BE2C (cell line): ENCODE measurements at regions not wholly inside any gene's neighbourhood (a gene's known extent, or its start where the extent isn't known, plus 50 kb on each side); places are given as distances from the start of the nearest gene placed in this dataset.

Source experiments
- DNase-seq: peaks from one replicate; pipeline ENCODE4 v3.0.0-alpha.2; 2020
- H3K27me3 ChIP-seq: fragments of 250-450 bp; sonication (Bioruptor Pico); 2 replicates; pipeline ENCODE4 v1.5.1; 2020; ENCODE audit warnings: mild to moderate bottlenecking
- H3K36me3 ChIP-seq: fragments of 250-450 bp; sonication (Bioruptor Pico); 2 replicates; pipeline ENCODE4 v1.5.1; 2020; ENCODE audit warnings: mild to moderate bottlenecking
- H3K4me1 ChIP-seq: fragments of 250-450 bp; sonication (Bioruptor Pico); 2 replicates; pipeline ENCODE4 v1.5.1; 2020
- H3K4me3 ChIP-seq: 2 replicates; pipeline ENCODE4 v1.5.1; 2011; ENCODE audit warnings: low read depth, low read length
- H3K9me3 ChIP-seq: fragments of 250-450 bp; sonication (Bioruptor Pico); 2 replicates; pipeline ENCODE4 v1.5.1; 2020
- TF ChIP-seq, protein P1 (sequence below): IDR thresholded peaks from 2 replicates; pipeline ENCODE4 v1.5.1; 2012; ENCODE audit warnings: mild to moderate bottlenecking, low read depth, low read length

DNA sequence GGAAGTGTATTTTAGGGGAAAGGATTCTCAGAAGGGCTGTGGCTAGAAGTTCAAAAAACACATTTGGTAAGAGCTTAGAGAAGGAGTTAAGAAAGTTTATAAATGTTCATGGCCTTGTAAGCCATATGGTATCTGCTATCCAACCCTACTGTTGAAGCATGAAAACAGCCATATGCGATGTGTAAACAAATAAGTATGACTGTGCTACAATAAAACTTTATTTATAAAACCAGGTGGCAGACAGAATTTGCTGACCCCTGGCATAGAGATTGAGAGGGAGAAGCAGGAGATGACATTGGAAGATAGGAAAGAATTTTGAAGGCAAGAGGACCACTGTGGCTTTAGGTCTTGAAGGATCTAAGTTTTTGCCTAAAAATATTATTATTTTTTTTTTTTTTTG, 583.5 kb downstream of the DOK5 start:
- TF ChIP-seq, protein P1, sequence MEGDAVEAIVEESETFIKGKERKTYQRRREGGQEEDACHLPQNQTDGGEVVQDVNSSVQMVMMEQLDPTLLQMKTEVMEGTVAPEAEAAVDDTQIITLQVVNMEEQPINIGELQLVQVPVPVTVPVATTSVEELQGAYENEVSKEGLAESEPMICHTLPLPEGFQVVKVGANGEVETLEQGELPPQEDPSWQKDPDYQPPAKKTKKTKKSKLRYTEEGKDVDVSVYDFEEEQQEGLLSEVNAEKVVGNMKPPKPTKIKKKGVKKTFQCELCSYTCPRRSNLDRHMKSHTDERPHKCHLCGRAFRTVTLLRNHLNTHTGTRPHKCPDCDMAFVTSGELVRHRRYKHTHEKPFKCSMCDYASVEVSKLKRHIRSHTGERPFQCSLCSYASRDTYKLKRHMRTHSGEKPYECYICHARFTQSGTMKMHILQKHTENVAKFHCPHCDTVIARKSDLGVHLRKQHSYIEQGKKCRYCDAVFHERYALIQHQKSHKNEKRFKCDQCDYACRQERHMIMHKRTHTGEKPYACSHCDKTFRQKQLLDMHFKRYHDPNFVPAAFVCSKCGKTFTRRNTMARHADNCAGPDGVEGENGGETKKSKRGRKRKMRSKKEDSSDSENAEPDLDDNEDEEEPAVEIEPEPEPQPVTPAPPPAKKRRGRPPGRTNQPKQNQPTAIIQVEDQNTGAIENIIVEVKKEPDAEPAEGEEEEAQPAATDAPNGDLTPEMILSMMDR = no peak
- DNase-seq = no peak
- Histone ChIP-seq H3K9me3 (no peaks in the 10 kb centered on the region), H3K27me3 (no peaks in the 10 kb centered on the region), H3K4me3 (no peak overlapping the region), H3K36me3 (no peaks in the 10 kb centered on the region), H3K4me1 (peaks cover 5% of the 10 kb centered on the region; the same call in 1 of the 2 replicates)

DNA sequence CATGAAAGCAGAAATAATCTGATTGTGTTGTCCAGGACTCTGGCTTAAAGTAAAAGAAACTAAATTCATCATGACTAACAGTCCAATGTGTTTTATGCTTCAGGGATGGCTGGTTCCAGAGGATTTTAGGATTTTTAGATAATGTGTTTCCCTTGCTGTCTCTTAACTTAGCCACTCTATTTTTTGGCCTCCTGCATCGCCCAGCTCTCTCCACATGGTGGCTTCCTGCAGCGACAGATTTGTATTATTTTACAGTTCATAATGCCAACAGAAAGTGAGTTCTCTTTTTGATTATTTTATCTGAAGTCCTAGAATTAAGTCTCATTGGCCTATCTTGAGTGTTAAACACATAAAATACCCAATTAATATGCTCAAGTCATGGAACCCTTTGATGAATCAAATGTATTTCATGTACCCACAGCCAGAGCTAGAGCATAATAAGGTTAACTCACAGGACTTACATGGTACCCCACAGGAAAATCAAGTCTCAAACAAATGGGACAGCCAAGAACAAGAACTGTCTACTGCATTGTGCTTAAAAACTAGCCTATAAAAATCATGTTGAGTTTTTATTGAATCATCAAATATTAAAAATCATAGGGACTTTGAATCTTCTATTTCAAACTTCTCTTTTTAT, 582.5 kb downstream of the DOK5 start:
- no peaks in the 10 kb centered on the region for H3K36me3 ChIP-seq
- TF ChIP-seq, protein P1 = peak; percentile 64
- H3K9me3 ChIP-seq = no peaks in the 10 kb centered on the region
- no peak overlapping the region for H3K4me3 ChIP-seq
- no peaks in the 10 kb centered on the region for H3K27me3 ChIP-seq
- peak; percentile 15 for DNase-seq
- peaks cover 5% of the 10 kb centered on the region; the same call in 1 of the 2 replicates for H3K4me1 ChIP-seq

DNA sequence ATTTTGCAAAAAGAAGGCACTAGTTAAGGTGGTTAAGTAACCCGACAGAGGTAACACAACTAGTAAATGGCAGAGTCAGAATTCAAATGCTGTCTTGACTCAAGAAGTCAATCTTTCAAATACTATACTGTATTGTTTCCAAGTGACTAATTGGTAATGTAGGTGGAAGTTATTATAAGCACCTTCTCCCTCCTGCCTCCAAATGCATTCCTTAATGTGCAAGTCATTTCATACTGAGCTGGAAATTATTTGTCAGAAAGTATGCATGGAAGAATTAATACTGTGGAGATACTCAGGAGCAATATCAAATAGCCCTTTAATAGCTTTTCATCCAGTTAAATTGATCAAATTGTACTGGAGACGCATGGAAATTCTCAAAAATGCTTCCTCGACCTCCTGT, 579.1 kb downstream of the DOK5 start:
- TF ChIP-seq, protein P1 = no peak
- no peaks in the 10 kb centered on the region for H3K36me3 ChIP-seq
- no peaks in the 10 kb centered on the region for H3K27me3 ChIP-seq
- H3K4me1 ChIP-seq = peaks cover 5% of the 10 kb centered on the region; the same call in 1 of the 2 replicates
- no peaks in the 10 kb centered on the region for H3K9me3 ChIP-seq
- DNase-seq = no peak
- no peak overlapping the region for H3K4me3 ChIP-seq

DNA sequence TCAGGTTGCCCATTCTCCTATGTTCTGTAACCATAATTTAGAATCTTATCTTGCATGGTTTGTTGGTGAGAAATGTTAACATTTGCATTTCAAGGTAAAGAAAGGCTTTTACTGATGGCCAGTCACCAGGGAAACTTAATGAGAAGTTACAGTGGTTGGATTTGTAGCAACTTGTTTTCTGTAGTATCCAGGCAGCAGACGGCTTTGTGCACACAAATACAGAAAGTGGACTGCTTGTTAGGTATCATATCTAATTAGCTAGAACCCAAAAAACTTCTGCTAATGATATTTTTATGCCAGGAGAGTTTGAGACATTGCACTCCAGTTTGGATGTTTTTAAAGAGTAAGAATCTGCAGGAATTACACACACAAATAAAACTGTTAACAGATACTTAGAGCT, 578.0 kb downstream of the DOK5 start:
- H3K4me3 ChIP-seq = no peak overlapping the region
- no peaks in the 10 kb centered on the region for H3K36me3 ChIP-seq

DNA sequence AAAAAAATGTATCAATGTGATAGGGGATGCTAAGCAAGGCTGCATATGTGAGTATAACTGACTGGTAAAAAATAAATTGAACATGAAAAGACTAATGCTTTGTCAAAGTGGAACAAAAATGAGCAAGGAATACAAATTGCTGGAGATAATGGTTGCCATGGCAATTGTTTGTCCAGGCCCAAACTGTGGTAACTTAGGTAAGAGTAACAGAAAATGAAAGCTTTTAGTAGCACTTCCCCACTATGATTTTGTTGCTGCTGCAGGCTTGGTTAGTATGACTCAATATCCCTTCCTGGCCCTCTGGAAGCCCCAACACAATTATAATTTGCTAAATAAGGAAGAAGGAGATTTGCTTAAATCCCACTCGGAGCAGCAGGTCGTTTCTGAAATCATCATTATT, 577.1 kb downstream of the DOK5 start:
- H3K4me1 ChIP-seq = peaks cover 5% of the 10 kb centered on the region; the same call in 1 of the 2 replicates
- H3K4me3 ChIP-seq = no peak overlapping the region
- H3K9me3 ChIP-seq = no peaks in the 10 kb centered on the region
- H3K36me3 ChIP-seq = no peaks in the 10 kb centered on the region
- TF ChIP-seq, protein P1 = no peak
- DNase-seq = no peak
- H3K27me3 ChIP-seq = no peaks in the 10 kb centered on the region

More for the DNA sequence above, 578.0 kb downstream of the DOK5 start:
- Histone ChIP-seq H3K4me1 (peaks cover 5% of the 10 kb centered on the region; the same call in 1 of the 2 replicates), H3K9me3 (no peaks in the 10 kb centered on the region), H3K27me3 (no peaks in the 10 kb centered on the region)
- no peak for DNase-seq
- TF ChIP-seq, protein P1 = no peak

DNA sequence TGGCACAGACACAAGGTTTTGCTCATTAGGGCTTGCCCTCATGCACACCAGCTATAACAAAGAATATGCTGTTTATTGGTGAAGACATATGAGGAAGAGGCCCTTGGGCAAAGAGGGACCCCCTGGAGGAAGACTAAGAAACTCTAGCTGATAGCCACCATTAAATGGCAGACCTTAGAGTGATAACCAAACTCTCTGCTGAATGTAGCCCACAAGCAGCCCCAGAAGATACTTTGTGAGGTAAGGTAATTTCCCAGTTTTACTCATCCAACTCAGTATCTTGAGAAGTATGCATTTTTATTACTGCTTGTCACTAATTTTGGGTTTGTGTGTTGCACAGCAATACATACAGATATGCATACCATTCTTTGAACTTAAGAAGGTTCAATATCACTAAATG, 563.3 kb downstream of the DOK5 start:
- Histone ChIP-seq H3K4me3 (no peak overlapping the region), H3K27me3 (no peaks in the 10 kb centered on the region), H3K9me3 (no peaks in the 10 kb centered on the region; the same call in none of the 2 replicates), H3K36me3 (no peaks in the 10 kb centered on the region), H3K4me1 (no peaks in the 10 kb centered on the region)
- TF ChIP-seq, protein P1 = no peak
- no peak for DNase-seq
